Head of caudate nucleus (tissue), 42 donors: ENCODE measurements at regions not wholly inside any gene's neighbourhood (a gene's known extent, or its start where the extent isn't known, plus 50 kb on each side); places are given as distances from the start of the nearest gene placed in this dataset.
"Not testable (repeated sequence)": the region's sequence is repeated elsewhere in the genome, so short reads cannot be mapped to it uniquely, and the experiment has no call there.

ENCODE experiments used
- DNase-seq, 42 donors: peaks; one replicate each; pipeline versions ENCODE4 v3.0.0 to v3.0.0-alpha.2; 2020 to 2021; ENCODE audit warnings: mixed read lengths in 7 of 42
- intact Hi-C: fragments of 100-400 bp; cut with DNase I; formaldehyde crosslinking; loops from one replicate; pipeline ENCODE4 v1.15.0; 2022

DNA sequence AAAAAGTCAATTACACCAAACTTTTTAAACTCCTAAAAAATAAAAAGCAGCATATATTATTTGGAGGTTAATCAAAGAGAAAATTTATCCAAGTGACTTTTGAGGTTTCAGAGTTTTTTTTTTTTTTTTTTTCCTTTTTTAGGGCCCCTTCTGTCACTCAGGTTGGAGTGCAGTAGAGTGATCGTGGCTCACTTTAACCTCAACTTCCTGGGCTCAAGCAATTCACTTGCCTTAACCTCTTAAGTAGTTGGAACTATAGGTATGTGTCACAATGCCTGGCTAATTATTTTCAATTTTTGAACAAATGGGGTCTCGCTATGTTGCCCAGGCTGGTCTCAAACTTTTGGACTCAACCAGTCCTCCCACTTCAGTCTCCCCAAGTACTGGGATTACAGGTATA is 241.7 kb upstream of the HSFY2 start:
- intact Hi-C loops: no loop called here
- no peak for DNase-seq

DNA sequence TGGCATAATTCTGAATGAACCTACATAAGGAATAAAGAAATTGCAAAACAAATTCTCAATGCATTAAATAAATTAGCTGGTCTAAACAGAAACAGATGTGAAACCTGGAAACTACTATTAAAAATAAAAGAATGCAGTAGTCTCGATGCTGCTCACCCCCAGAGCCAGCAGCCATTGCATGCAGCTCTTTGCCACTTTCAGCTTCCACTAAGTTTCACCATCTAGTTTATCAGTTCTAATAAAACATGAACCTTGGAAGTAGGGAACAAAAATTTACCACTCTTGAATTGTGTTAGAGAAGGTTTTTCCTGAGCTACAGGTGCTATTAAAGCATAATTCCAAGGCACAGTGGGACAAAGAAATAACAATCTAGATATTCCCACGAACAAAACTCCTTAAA is 239.4 kb upstream of the HSFY2 start:
- intact Hi-C loops: no loop called here
- no peak for DNase-seq

DNA sequence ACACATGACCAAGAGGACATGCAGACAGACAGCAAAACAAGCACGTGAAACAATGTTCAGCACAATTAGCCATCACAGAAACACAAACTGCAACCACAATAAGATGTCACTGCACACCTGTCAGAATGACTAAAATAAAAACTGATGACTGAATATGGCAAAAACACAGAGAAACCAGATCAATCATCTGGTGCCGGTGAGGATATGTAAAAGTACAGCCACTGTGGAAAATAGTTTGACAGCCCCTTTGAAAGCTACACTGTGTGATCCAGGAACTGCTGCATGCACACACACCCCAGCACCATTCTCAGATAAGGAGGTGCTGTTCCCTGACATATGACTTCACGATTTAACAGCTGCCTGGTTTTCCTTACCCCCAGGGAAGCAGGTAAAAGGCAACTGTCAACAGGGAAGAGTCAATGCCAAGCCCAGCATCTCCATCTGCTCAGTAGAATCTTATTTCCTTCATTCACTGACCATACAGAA is 238.1 kb upstream of the HSFY2 start:
- intact Hi-C loops: no loop called here
- no peak for DNase-seq

DNA sequence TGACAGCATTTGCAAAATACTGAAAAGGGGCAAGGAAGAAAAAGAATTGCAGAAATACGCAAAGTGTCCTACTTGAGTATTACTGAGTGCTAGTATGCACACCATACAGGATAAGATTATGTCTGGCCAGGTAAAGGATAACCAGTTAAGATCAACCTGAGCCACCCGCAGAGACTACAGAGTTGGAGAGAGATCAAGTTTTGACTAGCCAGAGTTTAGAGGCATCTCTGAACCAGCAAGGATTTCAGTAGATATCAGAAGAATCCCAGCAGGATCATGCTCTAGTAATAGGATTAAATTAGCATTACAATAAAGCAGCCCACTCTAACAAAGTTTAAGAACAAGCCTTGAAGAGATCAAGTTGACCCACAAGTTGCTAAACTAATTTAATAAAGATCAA is 232.7 kb upstream of the HSFY2 start:
- no peak for DNase-seq
- intact Hi-C loops: no loop called here

DNA sequence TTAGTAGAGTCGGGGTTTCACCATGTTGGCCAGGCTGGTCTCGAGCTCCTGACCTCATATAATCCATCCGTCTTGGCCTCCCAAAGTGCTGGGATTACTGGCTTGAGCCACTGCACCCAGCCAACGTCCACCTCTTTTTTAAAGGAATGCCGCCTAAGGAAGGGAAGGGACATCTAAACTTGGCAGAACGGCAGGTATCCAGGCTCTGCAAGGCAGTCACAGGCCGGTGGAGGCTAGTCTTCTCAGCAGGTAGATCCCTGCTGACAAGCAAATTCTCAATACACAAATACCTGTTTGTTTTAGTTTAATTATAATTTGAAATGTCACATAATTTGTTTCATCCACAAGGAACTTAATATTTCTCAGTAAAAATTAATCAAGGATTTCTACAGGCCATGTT is 232.0 kb upstream of the HSFY2 start:
- no peak for DNase-seq
- intact Hi-C loops: no loop called here

DNA sequence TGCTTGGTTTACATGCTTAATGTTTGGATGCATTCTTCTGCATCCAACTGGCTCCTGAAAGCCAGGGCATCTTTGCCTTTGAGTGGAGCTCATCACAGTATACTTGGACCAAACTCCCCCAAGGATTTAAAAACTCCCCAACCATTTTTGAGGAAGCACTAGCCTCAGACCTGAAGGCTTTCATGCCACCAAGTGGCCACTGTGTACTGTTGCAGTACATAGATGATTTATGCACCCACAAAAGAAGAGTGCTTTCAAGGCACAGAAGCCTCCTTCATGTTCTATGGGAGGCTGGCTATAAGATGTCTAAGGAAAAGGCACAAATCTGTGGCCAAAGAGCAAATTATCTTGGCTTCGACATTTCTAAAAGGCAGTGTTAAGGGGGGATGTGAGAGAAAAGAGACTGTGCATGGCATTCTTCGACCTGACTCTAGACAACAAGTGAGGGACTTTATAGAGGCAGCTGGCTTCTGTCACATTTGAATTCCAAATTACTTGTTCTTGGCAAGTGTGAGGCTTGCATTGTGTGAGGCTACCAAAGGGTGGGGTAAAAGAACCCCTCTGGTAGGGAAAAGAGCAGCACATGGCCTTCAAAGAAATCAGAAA is 224.2 kb upstream of the HSFY2 start:
- DNase-seq: peak in 6 of 42 donors; percentile 2 to 44 (median 11)
- intact Hi-C loops: no loop called here

DNA sequence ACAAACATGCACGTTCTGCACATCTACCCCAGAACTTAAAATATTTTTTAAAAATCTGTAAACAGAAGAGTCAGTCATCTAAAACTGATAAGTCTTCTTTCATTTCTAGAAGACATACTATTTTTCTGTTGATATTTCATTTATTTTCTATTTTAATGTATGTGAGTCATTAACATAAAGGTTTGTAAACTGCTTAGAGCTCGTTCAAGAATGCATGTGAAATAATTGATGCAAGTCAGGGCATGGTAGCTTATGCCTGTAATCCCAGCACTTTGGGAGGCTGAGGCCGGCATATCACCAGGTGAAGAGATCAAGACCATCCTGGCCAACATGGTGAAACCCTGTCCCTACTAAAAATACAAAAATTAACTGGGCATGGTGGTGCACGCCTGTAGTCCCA is 219.9 kb upstream of the HSFY2 start:
- intact Hi-C loops: no loop called here
- DNase-seq: no peak

DNA sequence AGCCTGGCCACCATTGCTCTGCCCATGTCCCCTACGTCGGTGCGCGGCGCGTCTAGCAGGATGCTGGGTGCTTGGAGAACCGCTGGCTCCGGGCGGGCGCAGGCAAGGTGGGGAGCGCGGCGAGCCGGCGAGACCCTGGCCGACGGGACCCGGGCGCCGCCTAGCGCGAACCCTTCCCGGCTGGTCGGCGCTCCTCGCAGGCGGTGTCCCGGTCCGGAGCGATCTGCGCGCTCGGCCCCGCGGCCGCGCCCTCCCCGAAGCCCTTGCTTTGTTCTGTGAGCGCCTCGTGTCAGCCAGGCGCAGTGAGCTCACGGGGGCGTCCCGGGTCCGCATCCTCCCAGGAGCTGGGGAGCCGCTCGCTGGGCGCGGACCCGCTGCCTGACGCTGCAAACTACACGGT is 219.1 kb upstream of the HSFY2 start:
- intact Hi-C loops: not testable (repeated sequence)
- peak in 2 of 42 donors; percentile 4 to 27 for DNase-seq

DNA sequence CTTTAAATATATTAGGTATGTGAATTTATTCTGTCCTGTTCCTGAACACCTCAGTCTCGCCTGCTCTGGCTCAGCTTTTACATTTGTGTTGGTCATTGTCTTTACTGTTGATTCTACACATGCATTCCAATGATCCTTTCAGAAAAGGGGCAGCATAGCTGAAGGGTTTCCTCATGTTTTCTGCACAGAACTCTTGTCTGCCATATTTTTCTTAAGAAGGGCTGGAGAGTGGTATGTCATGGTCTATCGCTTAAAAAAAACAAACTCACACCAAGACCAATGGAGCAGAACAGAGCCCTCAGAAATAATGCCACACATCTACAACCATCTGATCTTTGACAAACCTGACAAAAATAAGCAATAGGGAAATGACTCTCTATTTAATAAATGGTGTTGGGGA is 215.8 kb upstream of the HSFY2 start:
- no peak for DNase-seq
- intact Hi-C loops: no loop called here

DNA sequence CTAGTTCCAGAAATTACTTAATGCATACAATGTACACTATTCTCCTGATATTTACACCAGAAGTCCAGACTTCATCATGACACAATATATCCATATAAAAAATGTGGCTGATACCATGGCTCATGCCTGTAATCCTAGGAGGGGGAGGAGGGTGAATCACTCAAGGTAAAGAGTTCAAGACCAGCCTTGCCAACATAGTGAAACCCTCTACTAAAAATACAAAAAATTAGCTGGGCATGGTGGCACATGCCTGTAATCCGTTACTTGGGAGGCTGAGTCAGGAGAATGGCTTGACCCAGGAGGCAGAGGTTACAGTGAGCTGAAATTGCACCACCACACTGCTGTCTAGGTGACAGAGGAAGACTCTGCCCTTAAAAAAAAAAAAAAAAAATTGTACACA is 192.5 kb upstream of the HSFY2 start:
- DNase-seq: no peak
- intact Hi-C loops: no loop called here

DNA sequence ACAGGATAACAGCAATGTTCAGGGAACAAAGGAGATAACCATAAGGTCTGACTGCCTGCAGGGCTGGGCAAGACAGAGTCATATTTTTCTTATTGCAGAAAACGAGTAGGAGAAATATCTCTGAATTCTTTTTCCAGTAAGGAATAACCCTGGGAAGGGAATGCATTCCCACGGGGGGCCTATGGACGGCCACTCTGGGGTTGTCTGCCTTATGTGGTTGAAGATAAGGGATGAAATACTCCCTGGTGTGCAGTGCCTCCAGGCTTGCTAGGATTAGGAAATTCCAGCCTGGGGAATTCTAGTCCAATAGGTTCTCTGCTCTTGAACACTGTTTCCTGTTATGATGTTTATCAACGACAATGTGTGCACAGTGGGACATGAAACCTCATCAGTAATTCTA is 185.3 kb upstream of the HSFY2 start:
- DNase-seq: no peak
- intact Hi-C loops: no loop called here

DNA sequence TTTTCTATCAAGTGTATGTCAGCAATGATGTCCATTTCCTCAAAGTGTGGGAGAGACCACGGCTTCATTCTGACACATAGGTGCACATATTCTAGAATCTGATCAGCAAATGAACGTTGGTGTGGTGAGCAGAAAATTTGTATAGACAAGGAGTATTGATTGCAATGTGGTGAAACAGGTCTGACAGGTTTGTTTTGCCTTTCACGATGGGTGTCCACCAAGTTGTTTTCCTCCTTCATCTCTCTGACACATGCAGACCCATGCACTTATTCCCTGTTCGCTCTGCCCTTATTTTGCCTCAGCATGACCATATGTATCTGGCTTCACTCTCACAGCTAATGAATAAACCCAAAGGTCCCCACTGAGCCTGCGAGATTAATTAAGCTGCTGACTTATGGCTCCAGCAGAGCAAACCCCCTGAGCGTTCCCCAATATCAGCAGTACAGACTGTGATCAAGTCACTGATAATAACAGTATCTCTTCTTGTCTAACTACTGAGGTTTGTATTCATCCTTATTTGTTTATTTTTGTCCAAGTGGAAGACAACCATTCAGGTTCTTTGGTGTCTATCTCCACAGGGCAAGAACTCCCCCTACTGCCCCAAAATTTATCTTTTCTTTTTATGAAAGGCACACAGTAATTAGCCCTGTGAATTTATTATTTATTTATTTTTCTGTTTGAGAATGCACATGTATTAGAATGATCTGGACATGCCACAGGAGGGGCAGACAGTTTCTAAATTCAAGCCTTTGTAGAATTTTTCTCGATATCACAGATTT is 178.3 kb upstream of the HSFY2 start:
- intact Hi-C loops: no loop called here
- DNase-seq: no peak

DNA sequence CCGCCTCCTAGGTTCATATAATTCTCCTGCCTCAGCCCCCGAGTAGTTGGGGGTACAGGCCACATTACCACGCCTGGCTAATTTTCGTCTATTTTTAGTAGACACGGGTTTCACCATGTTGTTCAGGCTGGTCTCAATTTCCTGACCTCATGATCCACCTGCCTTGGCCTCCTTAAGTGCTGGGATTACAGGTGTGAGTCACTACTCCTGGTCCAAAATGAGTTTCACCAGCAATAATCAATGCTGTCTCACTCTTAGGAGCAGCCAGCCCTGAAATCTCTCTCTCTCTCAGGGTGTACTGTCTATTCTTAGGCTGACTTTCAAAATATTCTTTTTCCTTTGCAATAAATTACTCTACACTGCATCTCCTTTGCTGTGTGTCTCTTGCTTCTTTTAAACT is 177.5 kb upstream of the HSFY2 start:
- no peak for DNase-seq
- intact Hi-C loops: no loop called here

DNA sequence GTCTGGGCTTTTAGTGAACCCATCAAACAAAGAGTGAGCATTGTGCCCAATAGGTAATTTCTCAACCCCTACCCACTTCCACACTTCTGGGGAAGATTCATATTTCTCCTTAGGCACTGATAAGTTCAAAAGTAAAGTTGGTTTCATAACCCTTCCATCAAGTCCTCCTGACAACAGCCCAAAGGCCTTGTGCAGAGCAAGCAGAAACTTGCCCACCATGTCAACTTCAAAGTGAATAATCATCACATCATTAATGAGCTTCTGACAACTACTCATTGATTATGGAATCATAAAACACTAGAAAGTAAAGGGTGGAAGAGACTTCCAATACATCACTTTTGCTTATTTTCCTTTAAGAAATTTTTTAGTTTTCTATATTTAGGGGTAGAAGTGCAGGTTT is 163.3 kb upstream of the HSFY2 start:
- no peak for DNase-seq
- intact Hi-C loops: no loop called here

DNA sequence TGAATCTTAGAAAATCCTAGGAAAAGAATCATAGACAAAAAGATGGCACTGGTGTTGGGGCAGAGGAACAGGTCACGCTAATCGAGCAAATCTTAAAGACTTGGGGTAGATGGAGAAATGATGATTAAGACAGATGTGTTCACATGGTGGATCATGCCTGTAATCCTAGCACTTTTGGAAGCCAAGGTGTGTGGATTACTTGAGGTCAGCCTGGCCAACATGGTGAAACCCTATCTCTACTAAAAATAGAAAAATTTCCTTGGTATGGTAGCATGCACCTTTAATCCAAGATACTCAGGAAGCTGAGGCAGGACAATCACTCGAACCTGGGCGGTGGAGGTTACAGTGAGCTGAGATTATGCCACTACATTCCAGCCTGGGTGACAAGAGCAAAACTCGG is 145.7 kb upstream of the HSFY2 start:
- DNase-seq: no peak
- intact Hi-C loops: no loop called here

DNA sequence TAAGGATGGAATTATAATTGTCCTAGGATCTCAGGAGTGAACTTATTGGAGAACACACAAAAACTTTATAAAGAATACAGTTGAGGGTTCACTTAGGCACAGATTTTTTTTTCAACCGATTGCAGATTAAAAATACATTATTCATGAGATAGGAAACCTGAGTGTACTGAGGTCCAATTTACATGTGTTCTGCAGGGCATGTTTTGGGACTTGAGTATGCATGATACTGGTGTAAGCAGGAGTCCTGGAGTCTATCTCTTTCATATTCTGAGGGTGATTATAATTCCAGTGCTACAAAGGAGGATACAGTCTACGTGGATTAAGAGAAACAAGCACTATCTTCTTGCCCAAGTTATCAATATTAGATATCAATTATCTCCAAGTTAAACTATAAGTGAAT is 139.3 kb upstream of the HSFY2 start:
- intact Hi-C loops: no loop called here
- no peak for DNase-seq

DNA sequence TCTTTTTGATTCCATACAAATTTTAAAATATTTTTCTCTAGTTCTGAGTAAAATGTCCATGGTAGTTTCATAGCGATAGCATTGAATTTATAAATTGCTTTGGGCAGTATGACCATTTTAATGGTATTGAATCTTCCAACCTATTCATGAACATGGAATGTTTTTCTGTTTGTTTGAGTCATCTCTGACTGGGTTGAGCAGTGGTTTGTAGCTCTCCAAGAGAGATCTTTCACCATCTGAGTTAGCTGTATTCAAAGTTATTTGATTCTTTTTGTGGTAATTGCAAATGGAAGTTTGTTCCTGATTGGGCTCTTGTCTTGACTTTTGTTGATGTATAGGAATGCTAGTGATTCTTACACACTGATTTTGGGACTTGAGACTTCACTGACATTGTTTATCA is 136.3 kb upstream of the HSFY2 start:
- no peak for DNase-seq
- intact Hi-C loops: no loop called here

DNA sequence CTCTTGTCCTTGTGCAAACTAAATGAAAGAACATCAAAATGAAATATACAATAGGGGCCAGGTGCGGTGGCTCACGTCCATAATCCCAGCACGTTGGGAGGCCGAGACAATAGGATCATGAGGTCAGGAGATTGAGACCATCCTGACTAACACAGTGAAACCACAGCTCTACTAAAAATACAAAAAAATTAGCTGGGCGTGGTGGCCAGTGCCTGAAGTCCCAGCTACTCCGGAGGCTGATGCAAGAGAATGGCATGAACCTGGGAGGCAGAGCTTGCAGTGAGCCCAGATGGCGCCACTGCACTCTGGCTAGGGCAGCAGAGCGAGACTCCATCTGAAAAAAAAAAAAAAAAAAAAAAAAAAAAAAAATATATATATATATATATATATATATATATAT is 132.7 kb upstream of the HSFY2 start:
- DNase-seq, intact Hi-C loops: not testable (repeated sequence)

DNA sequence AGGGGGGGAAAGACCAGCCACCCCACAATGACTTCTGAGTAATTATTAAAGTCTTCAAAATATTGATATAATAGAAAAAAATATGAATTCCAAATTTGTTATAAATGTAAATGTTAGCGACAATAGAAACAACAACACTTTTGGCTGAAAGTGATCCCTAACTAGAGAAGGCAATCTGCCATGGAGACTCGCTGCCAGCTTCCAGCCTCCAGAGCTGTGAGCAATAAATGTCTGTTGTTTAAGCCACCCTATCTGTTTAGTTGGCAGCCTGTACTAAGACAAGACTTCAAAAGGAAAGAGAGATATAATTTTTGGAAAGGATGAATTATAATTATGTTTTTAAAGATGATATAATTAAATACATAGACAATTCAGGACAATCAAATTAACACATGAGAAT is 130.8 kb upstream of the HSFY2 start:
- peak in 2 of 42 donors; percentile 1 to 23 for DNase-seq
- intact Hi-C loops: no loop called here

DNA sequence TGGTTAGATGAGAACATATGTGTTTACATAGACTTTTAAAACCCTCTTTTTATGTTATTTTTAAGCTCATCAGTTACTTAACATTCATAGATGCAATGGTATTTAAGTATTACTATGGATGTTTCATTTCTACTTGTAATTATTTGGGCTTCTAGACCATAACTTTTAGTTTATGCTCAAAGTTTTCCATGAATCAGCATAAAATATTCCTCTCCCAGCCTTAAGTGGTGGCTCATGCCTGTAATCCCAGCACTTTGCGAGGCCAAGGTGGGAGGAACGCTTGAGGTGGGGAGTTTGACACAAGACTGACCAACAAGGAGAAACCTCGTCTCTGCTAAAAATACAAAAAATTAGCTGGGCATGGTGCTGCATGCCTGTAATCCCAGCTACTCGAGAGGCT is 118.5 kb upstream of the HSFY2 start:
- intact Hi-C loops: no loop called here
- DNase-seq: no peak

DNA sequence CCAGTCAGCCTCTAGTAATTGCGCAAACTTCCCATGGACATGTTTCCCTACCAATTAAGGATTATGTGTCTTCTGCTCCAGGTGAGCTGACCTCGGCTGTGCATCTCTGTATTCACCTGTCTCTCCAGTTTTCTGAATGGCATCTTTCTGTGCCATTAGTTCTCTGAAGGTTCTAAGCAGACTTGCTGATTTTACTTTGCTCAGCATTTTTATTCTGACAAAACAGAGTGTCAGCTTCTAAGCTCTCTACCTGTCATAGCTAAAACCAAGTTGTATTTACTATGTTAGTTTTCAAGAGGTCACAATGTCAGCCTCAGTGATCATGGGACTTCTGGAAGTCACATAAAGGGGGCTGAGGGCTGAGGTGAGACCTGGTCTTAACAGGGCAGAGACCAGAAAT is 116.0 kb upstream of the HSFY2 start:
- DNase-seq: no peak
- intact Hi-C loops: no loop called here
